ENCODE measurements at regions not wholly inside any gene's neighbourhood (a gene's known extent, or its start where the extent isn't known, plus 50 kb on each side); places are given as distances from the start of the nearest gene placed in this dataset.

DNA sequence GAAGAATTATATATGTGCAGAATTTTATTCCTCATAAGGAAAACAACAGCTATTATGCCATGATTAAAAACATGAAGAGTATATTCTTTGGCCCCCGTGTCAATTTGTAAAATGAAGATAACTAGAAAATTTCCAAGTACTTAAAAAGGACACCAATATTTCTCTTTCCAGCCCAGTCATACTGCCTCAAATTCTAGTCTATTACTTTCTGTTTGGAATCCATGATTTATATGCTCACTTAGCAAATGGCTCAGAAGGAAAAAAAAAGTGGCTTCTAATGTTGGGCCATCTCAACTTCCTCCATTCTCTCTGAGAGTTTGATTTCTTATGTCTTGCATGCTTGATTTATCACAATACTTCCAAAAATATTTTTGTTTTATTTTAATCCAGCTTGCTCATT is 1431.1 kb downstream of the AMY1C start:
- Histone ChIP-seq H3K79me2 (ENCODE audit: control insufficient read depth, insufficient read depth, low read length) (no peaks in the 10 kb centered on the region), H4K20me1 (ENCODE audit: control insufficient read depth, insufficient read depth) (no peaks in the 10 kb centered on the region), H3K9me3 (replicated peaks; ENCODE audit: control insufficient read depth, insufficient read depth, low read length) (no peaks in the 10 kb centered on the region), H3K4me2 (ENCODE audit: control insufficient read depth, insufficient read depth) (no peak overlapping the region), H3K9ac (ENCODE audit: control insufficient read depth, insufficient read depth, low read length) (no peak overlapping the region), H2AFZ (ENCODE audit: control insufficient read depth, low read depth, low read length) (no peak overlapping the region), H3K36me3 (ENCODE audit: control insufficient read depth in 2 of 2, insufficient read depth in 2 of 2, low read length in 1 of 2) (no peaks in the 10 kb centered on the region), H3K27ac (ENCODE audit: control insufficient read depth, insufficient read depth) (no peak overlapping the region), H3K4me1 (ENCODE audit: control insufficient read depth, insufficient read depth, low read length) (no peaks in the 10 kb centered on the region), H3K27me3 (replicated peaks in 1 of 2; ENCODE audit: control insufficient read depth in 2 of 2, insufficient read depth in 2 of 2, low read length in 1 of 2) (no peaks in the 10 kb centered on the region), H3K4me3 (no peak overlapping the region)
- intact Hi-C loops (cut with micrococcal nuclease; ENCODE audit: unreplicated experiment) (no loop called here), in situ Hi-C loops (cut with MboI) (no loop called here)
- no TSS peak for BruUV-seq (replicated peaks)
- WGBS (ENCODE audit: insufficient coverage, insufficient replicate concordance, low lambda C conversion rate, missing lambda C conversion rate), result 46% methylated on average over 1 of the region's 1 CpG
- CTCF ChIA-PET, result no interaction called here
- no peak for ATAC-seq
- no peak for TF ChIP-seq PAX5 (IDR thresholded peaks at IDR 0.05; ENCODE audit: borderline replicate concordance, low read depth, low read length)
- RAD21 ChIA-PET (ENCODE audit: unreplicated experiment), result no interaction called here
- no peak for FAIRE-seq
- POLR2A ChIA-PET, result no interaction called here
- no peak for DNase-seq (ENCODE audit: low read depth, low spot score)
- SMC1A ChIA-PET (ENCODE audit: uncharacterized antibody, unreplicated experiment), result no interaction called here

DNA sequence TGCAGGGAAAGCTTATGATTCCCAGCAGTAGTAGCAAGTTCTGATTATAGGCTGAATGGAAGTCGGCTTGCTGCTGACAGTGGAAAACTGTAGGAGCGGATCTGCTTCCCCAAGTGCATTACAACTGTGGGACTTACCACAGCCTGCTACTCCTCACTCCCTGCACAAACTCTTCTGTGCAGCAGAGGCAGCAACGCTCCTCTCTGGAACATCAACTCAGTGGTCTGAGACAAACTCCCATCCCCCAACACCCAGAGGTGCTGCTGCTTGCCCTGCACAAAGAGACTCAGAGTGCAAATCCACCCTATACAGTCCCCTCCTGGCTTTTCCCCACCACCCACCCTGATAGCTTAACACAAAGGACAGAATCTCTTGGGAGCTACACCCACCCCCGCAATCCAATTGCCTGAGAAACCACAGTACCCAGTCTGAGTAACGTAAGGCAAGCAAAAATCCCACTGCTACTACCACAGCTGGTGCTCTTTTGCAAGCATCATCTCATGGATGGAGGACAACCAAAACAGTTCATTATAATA is 1455.2 kb downstream of the AMY1C start:
- Histone ChIP-seq H3K9me3 (replicated peaks; ENCODE audit: control insufficient read depth, insufficient read depth, low read length) (no peaks in the 10 kb centered on the region; the same call in 2 of the 3 replicates), H2AFZ (ENCODE audit: control insufficient read depth, low read depth, low read length) (no peak overlapping the region), H3K4me1 (ENCODE audit: control insufficient read depth, insufficient read depth, low read length) (no peaks in the 10 kb centered on the region), H3K79me2 (ENCODE audit: control insufficient read depth, insufficient read depth, low read length) (no peaks in the 10 kb centered on the region), H3K36me3 (ENCODE audit: control insufficient read depth in 2 of 2, insufficient read depth in 2 of 2, low read length in 1 of 2) (no peaks in the 10 kb centered on the region), H3K27me3 (replicated peaks in 1 of 2; ENCODE audit: control insufficient read depth in 2 of 2, insufficient read depth in 2 of 2, low read length in 1 of 2) (no peaks in the 10 kb centered on the region), H4K20me1 (ENCODE audit: control insufficient read depth, insufficient read depth) (no peaks in the 10 kb centered on the region), H3K4me2 (ENCODE audit: control insufficient read depth, insufficient read depth) (no peak overlapping the region), H3K9ac (ENCODE audit: control insufficient read depth, insufficient read depth, low read length) (no peak overlapping the region), H3K4me3 (no peak overlapping the region), H3K27ac (ENCODE audit: control insufficient read depth, insufficient read depth) (no peak overlapping the region)
- ChIA-PET SMC1A (ENCODE audit: uncharacterized antibody, unreplicated experiment) (no interaction called here), POLR2A (no interaction called here), RAD21 (ENCODE audit: unreplicated experiment) (no interaction called here), CTCF (no interaction called here)
- FAIRE-seq (no peak), ATAC-seq (no peak), DNase-seq (ENCODE audit: low read depth, low spot score) (no peak)
- WGBS (ENCODE audit: insufficient coverage, insufficient replicate concordance, low lambda C conversion rate, missing lambda C conversion rate), result 7% methylated on average over 5 of the region's 5 CpGs
- in situ Hi-C loops (cut with MboI) (no loop called here), intact Hi-C loops (cut with micrococcal nuclease; ENCODE audit: unreplicated experiment) (no loop called here)
- BruUV-seq (replicated peaks), result no TSS peak
- TF ChIP-seq, protein P1, sequence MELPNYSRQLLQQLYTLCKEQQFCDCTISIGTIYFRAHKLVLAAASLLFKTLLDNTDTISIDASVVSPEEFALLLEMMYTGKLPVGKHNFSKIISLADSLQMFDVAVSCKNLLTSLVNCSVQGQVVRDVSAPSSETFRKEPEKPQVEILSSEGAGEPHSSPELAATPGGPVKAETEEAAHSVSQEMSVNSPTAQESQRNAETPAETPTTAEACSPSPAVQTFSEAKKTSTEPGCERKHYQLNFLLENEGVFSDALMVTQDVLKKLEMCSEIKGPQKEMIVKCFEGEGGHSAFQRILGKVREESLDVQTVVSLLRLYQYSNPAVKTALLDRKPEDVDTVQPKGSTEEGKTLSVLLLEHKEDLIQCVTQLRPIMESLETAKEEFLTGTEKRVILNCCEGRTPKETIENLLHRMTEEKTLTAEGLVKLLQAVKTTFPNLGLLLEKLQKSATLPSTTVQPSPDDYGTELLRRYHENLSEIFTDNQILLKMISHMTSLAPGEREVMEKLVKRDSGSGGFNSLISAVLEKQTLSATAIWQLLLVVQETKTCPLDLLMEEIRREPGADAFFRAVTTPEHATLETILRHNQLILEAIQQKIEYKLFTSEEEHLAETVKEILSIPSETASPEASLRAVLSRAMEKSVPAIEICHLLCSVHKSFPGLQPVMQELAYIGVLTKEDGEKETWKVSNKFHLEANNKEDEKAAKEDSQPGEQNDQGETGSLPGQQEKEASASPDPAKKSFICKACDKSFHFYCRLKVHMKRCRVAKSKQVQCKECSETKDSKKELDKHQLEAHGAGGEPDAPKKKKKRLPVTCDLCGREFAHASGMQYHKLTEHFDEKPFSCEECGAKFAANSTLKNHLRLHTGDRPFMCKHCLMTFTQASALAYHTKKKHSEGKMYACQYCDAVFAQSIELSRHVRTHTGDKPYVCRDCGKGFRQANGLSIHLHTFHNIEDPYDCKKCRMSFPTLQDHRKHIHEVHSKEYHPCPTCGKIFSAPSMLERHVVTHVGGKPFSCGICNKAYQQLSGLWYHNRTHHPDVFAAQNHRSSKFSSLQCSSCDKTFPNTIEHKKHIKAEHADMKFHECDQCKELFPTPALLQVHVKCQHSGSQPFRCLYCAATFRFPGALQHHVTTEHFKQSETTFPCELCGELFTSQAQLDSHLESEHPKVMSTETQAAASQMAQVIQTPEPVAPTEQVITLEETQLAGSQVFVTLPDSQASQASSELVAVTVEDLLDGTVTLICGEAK (IDR thresholded peaks at IDR 0.05; ENCODE audit: borderline replicate concordance), result no peak
- no peak for TF ChIP-seq IKZF1 (conservative IDR thresholded peaks at IDR 0.05)
- TF ChIP-seq KLF5 (IDR thresholded peaks at IDR 0.05; ENCODE audit: partially characterized antibody), result no peak
- TF ChIP-seq ZBTB4 (CRISPR knock-in tag; IDR thresholded peaks at IDR 0.05), result no peak
- TF ChIP-seq NFIC (IDR thresholded peaks at IDR 0.05; ENCODE audit: low read depth, low read length), result no peak
- TF ChIP-seq SRF (IDR thresholded peaks at IDR 0.05; ENCODE audit: low read depth in 2 of 2, low read length in 2 of 2), result no peak
- no peak for TF ChIP-seq HDAC6 (IDR thresholded peaks at IDR 0.05; ENCODE audit: unreplicated experiment)
- TF ChIP-seq NFYB (IDR thresholded peaks at IDR 0.05; ENCODE audit: insufficient read depth, low read depth, low read length), result no peak
- no peak for TF ChIP-seq BRCA1 (IDR thresholded peaks at IDR 0.05; ENCODE audit: low read depth, low read length)
- no peak for TF ChIP-seq POLR2AphosphoS2 (IDR thresholded peaks at IDR 0.05; ENCODE audit: low read depth, low read length)

Data from GM12878 (cell line).